H9 (cell line): ENCODE measurements at regions not wholly inside any gene's neighbourhood (a gene's known extent, or its start where the extent isn't known, plus 50 kb on each side); places are given as distances from the start of the nearest gene placed in this dataset.

Experiments
- DNase-seq: peaks from one replicate; pipeline ENCODE4 v3.0.0-alpha.2; 2017
- H2AFZ ChIP-seq: one replicate; pipeline ENCODE4 v1.6.1; 2013; ENCODE audit warnings: mild to moderate bottlenecking, low read length, control low read depth, moderate library complexity
- H2AK5ac ChIP-seq: 2 replicates; pipeline ENCODE4 v1.6.1; 2013; ENCODE audit warnings: low read length, control low read depth, mixed read lengths; ENCODE audit not compliant: insufficient read length
- H2BK120ac ChIP-seq: one replicate; pipeline ENCODE4 v1.6.1; 2013; ENCODE audit warnings: low read depth, mild to moderate bottlenecking, low read length, control low read depth, inconsistent platforms; ENCODE audit not compliant: poor library complexity, severe bottlenecking
- H2BK12ac ChIP-seq: 2 replicates; pipeline ENCODE4 v1.6.1; 2013; ENCODE audit warnings: low read length, control low read depth, mixed read lengths, low read depth; ENCODE audit not compliant: insufficient read length
- H2BK15ac ChIP-seq: 2 replicates; pipeline ENCODE4 v1.6.1; 2013; ENCODE audit warnings: low read depth, low read length, control low read depth
- H2BK20ac ChIP-seq: one replicate; pipeline ENCODE4 v1.6.1; 2013; ENCODE audit warnings: low read depth, mild to moderate bottlenecking, low read length, control low read depth, inconsistent platforms; ENCODE audit not compliant: poor library complexity, severe bottlenecking
- H2BK5ac ChIP-seq: 2 replicates; pipeline ENCODE4 v1.6.1; 2013; ENCODE audit warnings: low read length, control low read depth, mixed read lengths; ENCODE audit not compliant: insufficient read length
- H3K14ac ChIP-seq: 2 replicates; pipeline ENCODE4 v1.6.1; 2013; ENCODE audit warnings: low read length, control low read depth; ENCODE audit not compliant: insufficient read depth
- H3K18ac ChIP-seq: 2 replicates; pipeline ENCODE4 v1.6.1; 2013; ENCODE audit warnings: low read depth, mild to moderate bottlenecking, mixed read lengths, low read length, control low read depth; ENCODE audit not compliant: insufficient read length
- H3K23ac ChIP-seq: 2 replicates; pipeline ENCODE4 v1.6.1; 2013; ENCODE audit warnings: low read length, control low read depth, mixed read lengths, low read depth; ENCODE audit not compliant: insufficient read length
- H3K23me2 ChIP-seq: 2 replicates; pipeline ENCODE4 v1.6.1; 2013; ENCODE audit warnings: low read depth, mild to moderate bottlenecking, mixed read lengths, low read length, control low read depth; ENCODE audit not compliant: insufficient read length, poor library complexity, severe bottlenecking
- H3K27ac ChIP-seq: 2 replicates; pipeline ENCODE4 v1.5.1; 2013; ENCODE audit warnings: low read length, control low read depth, mixed read lengths, low read depth; ENCODE audit not compliant: insufficient read length
- H3K27me3 ChIP-seq: 2 replicates; pipeline ENCODE4 v1.6.1; 2013; ENCODE audit warnings: low read length, control low read depth, inconsistent platforms; ENCODE audit not compliant: insufficient read depth
- H3K4ac ChIP-seq: 2 replicates; pipeline ENCODE4 v1.6.1; 2013; ENCODE audit warnings: low read depth, mild to moderate bottlenecking, control low read depth, inconsistent platforms, low read length, moderate library complexity
- H3K4me1 ChIP-seq: 2 replicates; pipeline ENCODE4 v1.6.1; 2013; ENCODE audit warnings: low read length, control low read depth, inconsistent platforms; ENCODE audit not compliant: insufficient read depth
- H3K4me2 ChIP-seq: 2 replicates; pipeline ENCODE4 v1.6.1; 2013; ENCODE audit warnings: low read length, control low read depth, mixed read lengths; ENCODE audit not compliant: insufficient read length, insufficient read depth
- H3K56ac ChIP-seq: 2 replicates; pipeline ENCODE4 v1.6.1; 2013; ENCODE audit warnings: low read depth, mild to moderate bottlenecking, mixed read lengths, low read length, control low read depth; ENCODE audit not compliant: insufficient read length
- H3K79me1 ChIP-seq: 2 replicates; pipeline ENCODE4 v1.6.1; 2013; ENCODE audit warnings: low read depth, mild to moderate bottlenecking, moderate library complexity, low read length, control low read depth, inconsistent platforms; ENCODE audit not compliant: insufficient read depth, poor library complexity, severe bottlenecking
- H3K79me2 ChIP-seq: 2 replicates; pipeline ENCODE4 v1.6.1; 2013; ENCODE audit warnings: low read length, control low read depth, inconsistent platforms; ENCODE audit not compliant: insufficient read depth
- H3K9ac ChIP-seq: 2 replicates; pipeline ENCODE4 v1.6.1; 2013; ENCODE audit warnings: low read length, control low read depth, mixed read lengths; ENCODE audit not compliant: insufficient read length; ENCODE audit errors: extremely low read depth
- H3K9me3 ChIP-seq: one replicate; pipeline ENCODE4 v1.6.1; 2013; ENCODE audit warnings: low read depth, low read length, inconsistent platforms; ENCODE audit not compliant: control insufficient read depth
- H3T11ph ChIP-seq: one replicate; pipeline ENCODE4 v1.6.1; 2013; ENCODE audit warnings: mild to moderate bottlenecking, low read length, control low read depth, inconsistent platforms
- H4K20me1 ChIP-seq: one replicate; pipeline ENCODE4 v1.6.1; 2013; ENCODE audit not compliant: control insufficient read depth, insufficient read length, insufficient read depth
- H4K5ac ChIP-seq: 2 replicates; pipeline ENCODE4 v1.6.1; 2013; ENCODE audit warnings: low read depth, mild to moderate bottlenecking, mixed read lengths, low read length, control low read depth; ENCODE audit not compliant: insufficient read length
- H4K8ac ChIP-seq: replicated peaks from 2 replicates; pipeline ENCODE4 v1.6.1; 2013; ENCODE audit warnings: low read length, control low read depth, mixed read lengths, low read depth; ENCODE audit not compliant: insufficient read length
- H4K91ac ChIP-seq: 2 replicates; pipeline ENCODE4 v1.6.1; 2013; ENCODE audit warnings: low read depth, mild to moderate bottlenecking, moderate library complexity, mixed read lengths, low read length, control low read depth; ENCODE audit not compliant: insufficient read length
- H3K27ac Mint-ChIP-seq, 3 experiments: 2 replicates in 2 of 3; 3 replicates in 1 of 3; pipeline ENCODE4 v1.8.0; 2020 to 2021; ENCODE audit warnings: mixed read lengths in 3 of 3, mild to moderate bottlenecking in 1 of 3, moderate library complexity in 1 of 3
- H3K27me3 Mint-ChIP-seq: 2 replicates; pipeline ENCODE4 v1.8.0; 2021; ENCODE audit warnings: low read depth, mild to moderate bottlenecking, moderate library complexity, mixed read lengths
- H3K36me3 Mint-ChIP-seq, 3 experiments: 2 replicates in 2 of 3; 3 replicates in 1 of 3; pipeline ENCODE4 v1.8.0; 2020 to 2021; ENCODE audit warnings: low read depth in 3 of 3, mixed read lengths in 3 of 3; ENCODE audit not compliant: insufficient read depth in 1 of 3
- H3K4me1 Mint-ChIP-seq, 2 experiments: 2 replicates each; pipeline ENCODE4 v1.8.0; 2020; ENCODE audit warnings: mixed read lengths in 2 of 2
- H3K4me3 Mint-ChIP-seq, 2 experiments: 2 replicates in 1 of 2; 3 replicates in 1 of 2; pipeline ENCODE4 v1.8.0; 2020 to 2021; ENCODE audit warnings: mild to moderate bottlenecking in 2 of 2, mixed read lengths in 2 of 2, moderate library complexity in 1 of 2
- H3K9me3 Mint-ChIP-seq, 2 experiments: 2 replicates in 1 of 2; 3 replicates in 1 of 2; pipeline ENCODE4 v1.8.0; 2020; ENCODE audit warnings: mild to moderate bottlenecking in 2 of 2, mixed read lengths in 2 of 2, moderate library complexity in 1 of 2
- CTCF ChIP-seq: fragments of 200-600 bp; sonication (generic); conservative IDR thresholded peaks from 3 replicates; pipeline ENCODE4 v1.8.0; 2021; ENCODE audit warnings: antibody characterized with exemption, mild to moderate bottlenecking
- WGBS: extraction: QIAGEN DNeasy Blood & Tissue Kit; methylation state at CpG from one replicate; pipeline ENCODE4 v1.1.7; 2013; ENCODE audit warnings: missing lambda C conversion rate, low lambda C conversion rate, mixed read lengths; ENCODE audit not compliant: insufficient read length; ENCODE audit errors: extremely low coverage; 5-methylcytosine and 5-hydroxymethylcytosine counted together

DNA sequence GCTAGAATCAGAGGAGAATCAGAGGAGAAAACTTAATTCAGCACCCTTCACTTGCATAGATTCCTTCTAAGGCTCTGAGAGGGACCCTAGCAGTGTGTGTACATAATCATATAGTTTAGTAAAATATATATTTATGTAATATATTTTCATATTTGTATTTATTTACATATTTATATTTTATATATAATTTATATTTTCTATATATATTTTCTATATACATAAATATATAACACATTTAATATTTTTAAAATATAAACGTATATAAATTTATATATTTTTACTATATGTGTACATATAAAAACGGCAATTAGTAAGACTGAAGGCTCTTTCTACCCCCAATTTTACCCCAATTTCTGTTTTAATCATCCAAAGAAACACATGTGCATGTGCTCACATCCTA lies 80.3 kb downstream of the NXPE2 start:
- H3K4me1 ChIP-seq, result no peaks in the 10 kb centered on the region
- no peak overlapping the region for H2BK20ac ChIP-seq
- no peaks in the 10 kb centered on the region for H3K23me2 ChIP-seq
- no peak overlapping the region for H2AFZ ChIP-seq
- no peak overlapping the region for H2BK12ac ChIP-seq
- H2AK5ac ChIP-seq, result no peak overlapping the region
- H4K20me1 ChIP-seq, result no peaks in the 10 kb centered on the region
- H3K9me3 Mint-ChIP-seq, result no peaks in the 10 kb centered on the region
- H2BK15ac ChIP-seq, result no peak overlapping the region
- H3K79me1 ChIP-seq, result no peaks in the 10 kb centered on the region
- H3K4me1 Mint-ChIP-seq, result no peaks in the 10 kb centered on the region
- WGBS, result no CpG with 5 or more reads among the region's 2 CpGs
- H3K9ac ChIP-seq, result no peak overlapping the region
- no peaks in the 10 kb centered on the region for H3K36me3 Mint-ChIP-seq
- H3K14ac ChIP-seq, result no peak overlapping the region
- H3K4ac ChIP-seq, result no peak overlapping the region
- H4K8ac ChIP-seq, result no peak overlapping the region
- H3K27ac Mint-ChIP-seq, result no peak overlapping the region; a peak in 1 of 7 replicates
- DNase-seq, result no peak
- TF ChIP-seq CTCF, result no peak
- no peaks in the 10 kb centered on the region for H3K9me3 ChIP-seq
- no peaks in the 10 kb centered on the region; the same call in 1 of the 2 replicates for H3K27me3 ChIP-seq
- no peak overlapping the region for H3K27ac ChIP-seq
- H3T11ph ChIP-seq, result no peak overlapping the region
- H2BK5ac ChIP-seq, result no peak overlapping the region
- no peak overlapping the region for H3K56ac ChIP-seq
- no peak overlapping the region for H3K18ac ChIP-seq
- no peak overlapping the region for H3K23ac ChIP-seq
- H3K79me2 ChIP-seq, result no peaks in the 10 kb centered on the region
- no peak overlapping the region for H3K4me3 Mint-ChIP-seq
- no peak overlapping the region for H3K4me2 ChIP-seq
- H3K27me3 Mint-ChIP-seq, result no peaks in the 10 kb centered on the region; the same call in 1 of the 2 replicates
- no peak overlapping the region for H4K91ac ChIP-seq
- no peak overlapping the region for H4K5ac ChIP-seq
- no peak overlapping the region for H2BK120ac ChIP-seq
